ENCODE measurements at regions not wholly inside any gene's neighbourhood (a gene's known extent, or its start where the extent isn't known, plus 50 kb on each side); places are given as distances from the start of the nearest gene placed in this dataset.

DNA sequence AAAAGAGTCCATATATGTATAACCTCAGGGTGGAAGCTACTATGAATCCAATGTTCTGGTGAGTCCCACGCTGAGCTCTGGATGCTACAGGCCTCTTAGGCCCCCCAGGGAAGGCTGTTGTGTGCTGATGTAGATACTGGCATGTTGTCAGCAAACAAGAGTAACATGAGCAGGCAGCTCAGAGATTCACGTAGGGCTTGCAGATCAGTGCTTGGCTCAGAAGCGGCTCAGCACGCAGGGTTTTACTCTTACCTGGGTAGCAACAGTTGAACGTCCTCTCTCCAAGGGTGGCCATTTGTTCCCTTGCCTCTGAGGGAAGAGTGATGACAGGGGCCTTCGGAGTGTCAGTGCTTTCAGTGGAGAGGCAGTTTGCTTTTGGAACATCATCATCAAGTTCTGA lies 93.4 kb downstream of the ZFP64 start:
- DNase-seq (ENCODE audit: low read depth, low spot score) = no peak
- H3K36me3 ChIP-seq (ENCODE audit: control insufficient read depth, insufficient read depth, low read length) = peaks cover 4% of the 10 kb centered on the region; the same call in 1 of the 2 replicates
- WGBS (ENCODE audit: insufficient coverage, insufficient read length) = no CpG with 5 or more reads among the region's 6 CpGs

DNA sequence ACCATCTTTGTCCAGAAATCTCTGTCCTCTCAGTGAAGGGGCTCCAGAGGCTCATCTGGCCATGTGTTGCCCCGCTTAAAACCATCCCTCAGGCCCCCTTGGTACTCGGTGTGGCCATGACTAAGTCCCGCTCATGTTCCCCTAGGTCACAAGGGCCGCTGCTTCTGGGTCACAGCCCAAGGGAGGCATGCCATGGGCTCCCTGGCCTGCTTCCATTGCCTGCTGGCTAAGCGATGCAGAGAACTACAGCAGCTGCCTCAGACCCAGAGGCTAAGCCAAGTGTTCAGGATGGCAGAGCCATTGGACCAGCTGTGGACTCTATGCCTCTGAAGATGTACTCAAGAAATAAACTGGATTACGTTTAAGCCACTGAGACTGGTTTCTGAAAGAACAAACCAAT lies 95.5 kb downstream of the ZFP64 start:
- no peak for DNase-seq (ENCODE audit: low read depth, low spot score)
- no peak overlapping the region for H3K4me3 ChIP-seq (ENCODE audit: low read length)
- H3K9me3 ChIP-seq (ENCODE audit: control insufficient read depth, insufficient read depth, low read length) = no peaks in the 10 kb centered on the region
- H3K27me3 ChIP-seq (ENCODE audit: control insufficient read depth, insufficient read depth, low read length) = peaks cover 8% of the 10 kb centered on the region; the same call in 1 of the 2 replicates
- peaks cover 2% of the 10 kb centered on the region; the same call in 1 of the 2 replicates for H3K4me1 ChIP-seq (ENCODE audit: control insufficient read depth, insufficient read depth, low read length)
- peaks cover 4% of the 10 kb centered on the region; the same call in 1 of the 2 replicates for H3K36me3 ChIP-seq (ENCODE audit: control insufficient read depth, insufficient read depth, low read length)
- no peak overlapping the region for H3K27ac ChIP-seq (ENCODE audit: low read length)
- no CpG with 5 or more reads among the region's 6 CpGs for WGBS (ENCODE audit: insufficient coverage, insufficient read length)

More for the DNA sequence above, 93.4 kb downstream of the ZFP64 start:
- H3K4me1 ChIP-seq (ENCODE audit: control insufficient read depth, insufficient read depth, low read length) = peaks cover 2% of the 10 kb centered on the region
- H3K27ac ChIP-seq (ENCODE audit: low read length) = no peak overlapping the region
- no peaks in the 10 kb centered on the region for H3K9me3 ChIP-seq (ENCODE audit: control insufficient read depth, insufficient read depth, low read length)
- no peak overlapping the region for H3K4me3 ChIP-seq (ENCODE audit: low read length)
- H3K27me3 ChIP-seq (ENCODE audit: control insufficient read depth, insufficient read depth, low read length) = peaks cover 26% of the 10 kb centered on the region

DNA sequence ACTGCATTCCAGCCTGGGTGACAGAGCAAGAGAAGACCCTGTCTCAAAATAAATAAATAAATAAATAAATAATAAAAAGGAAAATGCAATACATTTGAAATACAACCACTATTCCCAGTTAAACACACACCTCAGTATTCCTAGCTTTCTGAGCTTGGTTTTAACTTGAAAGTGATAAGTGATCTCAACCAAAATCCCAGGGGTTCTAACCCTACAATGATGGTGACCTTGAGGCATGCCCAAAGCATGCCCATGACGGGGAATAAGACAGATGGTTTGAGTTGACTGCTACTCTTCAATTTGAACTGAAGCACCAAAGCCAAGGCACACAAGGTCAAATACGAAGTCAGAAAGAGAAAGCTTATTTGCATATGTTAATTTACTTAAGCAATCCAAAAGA lies 96.9 kb downstream of the ZFP64 start:
- H3K4me1 ChIP-seq (ENCODE audit: control insufficient read depth, insufficient read depth, low read length) = peaks cover 2% of the 10 kb centered on the region; the same call in 1 of the 2 replicates
- DNase-seq (ENCODE audit: low read depth, low spot score) = no peak
- no CpG with 5 or more reads among the region's 2 CpGs for WGBS (ENCODE audit: insufficient coverage, insufficient read length)

DNA sequence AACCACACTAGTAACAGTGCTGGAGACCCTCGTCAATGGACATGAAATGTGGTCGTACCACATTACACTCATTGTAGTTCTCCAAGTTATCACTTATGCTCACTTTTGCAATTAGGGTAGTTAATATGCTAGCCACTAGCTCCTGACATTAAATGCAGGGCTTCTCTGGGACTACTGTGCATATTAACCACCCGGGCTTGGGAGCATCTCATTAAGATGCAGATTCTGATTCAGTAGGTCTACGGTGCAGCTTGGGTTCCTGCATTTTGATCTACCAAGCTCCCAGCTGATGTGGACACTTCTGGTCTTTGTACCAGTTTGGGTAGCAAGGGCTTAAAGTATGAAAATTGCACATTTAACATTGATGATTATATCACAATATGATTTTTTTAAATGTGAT lies 98.0 kb downstream of the ZFP64 start:
- H3K27ac ChIP-seq (ENCODE audit: low read length) = no peak overlapping the region
- H3K4me3 ChIP-seq (ENCODE audit: low read length) = no peak overlapping the region
- H3K36me3 ChIP-seq (ENCODE audit: control insufficient read depth, insufficient read depth, low read length) = peaks cover 4% of the 10 kb centered on the region; the same call in 1 of the 2 replicates
- whole genome bisulfite sequencing (ENCODE audit: insufficient coverage, insufficient read length) = no CpG with 5 or more reads among the region's 4 CpGs
- 0 out of 2 replicates have a peak, but pooled peaks cover 1% of the 10 kb centered on the region for H3K27me3 ChIP-seq (ENCODE audit: control insufficient read depth, insufficient read depth, low read length)
- DNase-seq (ENCODE audit: low read depth, low spot score) = no peak
- H3K9me3 ChIP-seq (ENCODE audit: control insufficient read depth, insufficient read depth, low read length) = no peaks in the 10 kb centered on the region
- H3K4me1 ChIP-seq (ENCODE audit: control insufficient read depth, insufficient read depth, low read length) = peaks cover 2% of the 10 kb centered on the region; the same call in 1 of the 2 replicates

More for the DNA sequence above, 96.9 kb downstream of the ZFP64 start:
- Histone ChIP-seq H3K9me3 (ENCODE audit: control insufficient read depth, insufficient read depth, low read length) (no peaks in the 10 kb centered on the region), H3K36me3 (ENCODE audit: control insufficient read depth, insufficient read depth, low read length) (peaks cover 4% of the 10 kb centered on the region; the same call in 1 of the 2 replicates), H3K27ac (ENCODE audit: low read length) (no peak overlapping the region), H3K4me3 (ENCODE audit: low read length) (no peak overlapping the region), H3K27me3 (ENCODE audit: control insufficient read depth, insufficient read depth, low read length) (0 out of 2 replicates have a peak, but pooled peaks cover 1% of the 10 kb centered on the region)

DNA sequence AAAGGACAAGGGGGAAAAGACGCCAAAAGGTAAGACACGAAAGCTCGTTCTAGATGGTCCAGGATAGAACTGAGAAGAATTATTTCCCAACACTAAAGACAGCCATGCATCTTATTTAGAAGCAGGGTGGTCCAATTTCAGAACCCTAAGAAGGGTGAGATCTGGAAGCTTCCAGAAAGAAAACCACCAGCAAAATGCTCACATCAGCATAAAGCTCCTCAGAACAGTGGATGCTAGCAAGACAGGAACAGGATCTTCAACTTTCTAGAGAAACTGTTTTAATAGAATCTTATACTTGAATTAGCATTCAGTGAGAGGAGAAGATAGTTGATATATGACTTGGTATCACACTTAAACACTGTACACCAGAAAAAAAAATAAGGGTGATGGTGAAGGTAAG lies 101.5 kb downstream of the ZFP64 start:
- no peaks in the 10 kb centered on the region for H3K36me3 ChIP-seq (ENCODE audit: control insufficient read depth, insufficient read depth, low read length)
- no CpG with 5 or more reads among the region's 3 CpGs for WGBS (ENCODE audit: insufficient coverage, insufficient read length)
- H3K4me1 ChIP-seq (ENCODE audit: control insufficient read depth, insufficient read depth, low read length) = peaks cover 1% of the 10 kb centered on the region; the same call in 1 of the 2 replicates

DNA sequence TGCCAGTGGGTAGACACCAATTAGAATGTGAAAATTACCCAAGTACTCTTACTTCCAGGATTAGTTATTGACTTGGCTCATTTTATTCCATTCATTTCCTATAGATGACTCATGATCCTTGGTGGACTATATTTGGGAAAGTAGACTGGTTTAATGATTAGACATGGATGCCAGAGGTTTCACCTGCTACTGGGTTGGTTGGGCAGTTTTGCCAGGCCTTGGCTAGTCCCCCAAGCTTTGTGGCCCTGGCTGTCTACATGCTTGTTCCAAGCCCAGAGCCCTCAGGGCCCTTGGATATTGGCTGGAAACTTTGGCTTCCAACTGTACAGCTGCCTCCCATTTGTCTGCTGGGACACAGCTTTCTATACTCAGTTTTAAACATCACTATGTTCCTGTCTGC lies 104.1 kb downstream of the ZFP64 start:
- no peaks in the 10 kb centered on the region for H3K4me1 ChIP-seq (ENCODE audit: control insufficient read depth, insufficient read depth, low read length)
- no peak for DNase-seq (ENCODE audit: low read depth, low spot score)
- no peaks in the 10 kb centered on the region for H3K27me3 ChIP-seq (ENCODE audit: control insufficient read depth, insufficient read depth, low read length)
- H3K9me3 ChIP-seq (ENCODE audit: control insufficient read depth, insufficient read depth, low read length) = peaks cover 2% of the 10 kb centered on the region; the same call in 1 of the 2 replicates
- H3K36me3 ChIP-seq (ENCODE audit: control insufficient read depth, insufficient read depth, low read length) = no peaks in the 10 kb centered on the region
- no peak overlapping the region for H3K27ac ChIP-seq (ENCODE audit: low read length)
- no peak overlapping the region for H3K4me3 ChIP-seq (ENCODE audit: low read length)

More for the DNA sequence above, 101.5 kb downstream of the ZFP64 start:
- Histone ChIP-seq H3K27me3 (ENCODE audit: control insufficient read depth, insufficient read depth, low read length) (no peaks in the 10 kb centered on the region), H3K4me3 (ENCODE audit: low read length) (no peak overlapping the region), H3K27ac (ENCODE audit: low read length) (no peak overlapping the region), H3K9me3 (ENCODE audit: control insufficient read depth, insufficient read depth, low read length) (peaks cover 2% of the 10 kb centered on the region; the same call in 1 of the 2 replicates)
- no peak for DNase-seq (ENCODE audit: low read depth, low spot score)

DNA sequence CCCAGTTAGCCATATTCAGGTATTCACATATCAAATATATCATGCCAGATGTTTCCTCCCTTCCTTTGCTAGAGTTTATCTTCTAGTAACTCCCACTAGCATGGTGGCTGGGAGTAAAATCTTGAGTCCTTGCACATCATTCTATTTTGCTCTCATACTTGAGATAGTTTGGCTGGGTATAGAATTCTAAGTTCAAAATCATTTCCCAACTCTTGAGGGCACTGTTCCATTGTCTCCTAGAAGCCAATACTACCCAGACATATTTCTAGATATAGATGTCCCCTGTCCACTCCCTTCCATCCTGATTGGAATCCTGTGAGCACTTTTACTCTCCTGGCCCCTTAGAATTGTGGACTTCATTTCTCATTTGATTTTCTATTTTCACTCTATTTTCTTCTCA lies 104.7 kb downstream of the ZFP64 start:
- Histone ChIP-seq H3K27me3 (ENCODE audit: control insufficient read depth, insufficient read depth, low read length) (no peaks in the 10 kb centered on the region), H3K36me3 (ENCODE audit: control insufficient read depth, insufficient read depth, low read length) (no peaks in the 10 kb centered on the region)
- no peak for DNase-seq (ENCODE audit: low read depth, low spot score)

DNA sequence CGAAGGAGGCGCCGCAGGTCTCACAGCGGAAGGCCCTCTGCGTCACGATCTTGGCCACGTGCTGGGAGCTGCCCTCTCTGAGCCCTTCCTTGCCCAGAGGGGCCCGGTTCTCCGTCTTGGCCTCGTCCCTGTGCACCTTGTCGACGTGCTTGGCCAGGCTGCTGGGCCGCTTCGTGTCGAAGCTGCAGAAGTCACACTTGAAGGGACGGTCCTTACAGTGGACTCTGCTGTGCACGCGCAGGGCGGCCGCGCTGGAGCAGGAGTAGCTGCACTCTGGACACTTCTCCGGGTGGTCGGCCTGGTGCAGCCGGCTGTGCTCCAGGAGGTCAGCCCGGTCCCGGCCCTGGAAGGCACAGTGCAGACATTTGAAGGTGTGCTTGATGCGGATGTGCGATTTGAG lies 106.9 kb downstream of the ZFP64 start:
- no peaks in the 10 kb centered on the region for H3K36me3 ChIP-seq (ENCODE audit: control insufficient read depth, insufficient read depth, low read length)
- peaks cover 2% of the 10 kb centered on the region; the same call in 1 of the 2 replicates for H3K9me3 ChIP-seq (ENCODE audit: control insufficient read depth, insufficient read depth, low read length)
- no peaks in the 10 kb centered on the region for H3K27me3 ChIP-seq (ENCODE audit: control insufficient read depth, insufficient read depth, low read length)

More for the DNA sequence above, 104.7 kb downstream of the ZFP64 start:
- H3K27ac ChIP-seq (ENCODE audit: low read length) = no peak overlapping the region
- H3K9me3 ChIP-seq (ENCODE audit: control insufficient read depth, insufficient read depth, low read length) = peaks cover 2% of the 10 kb centered on the region; the same call in 1 of the 2 replicates
- H3K4me1 ChIP-seq (ENCODE audit: control insufficient read depth, insufficient read depth, low read length) = no peaks in the 10 kb centered on the region
- H3K4me3 ChIP-seq (ENCODE audit: low read length) = no peak overlapping the region

DNA sequence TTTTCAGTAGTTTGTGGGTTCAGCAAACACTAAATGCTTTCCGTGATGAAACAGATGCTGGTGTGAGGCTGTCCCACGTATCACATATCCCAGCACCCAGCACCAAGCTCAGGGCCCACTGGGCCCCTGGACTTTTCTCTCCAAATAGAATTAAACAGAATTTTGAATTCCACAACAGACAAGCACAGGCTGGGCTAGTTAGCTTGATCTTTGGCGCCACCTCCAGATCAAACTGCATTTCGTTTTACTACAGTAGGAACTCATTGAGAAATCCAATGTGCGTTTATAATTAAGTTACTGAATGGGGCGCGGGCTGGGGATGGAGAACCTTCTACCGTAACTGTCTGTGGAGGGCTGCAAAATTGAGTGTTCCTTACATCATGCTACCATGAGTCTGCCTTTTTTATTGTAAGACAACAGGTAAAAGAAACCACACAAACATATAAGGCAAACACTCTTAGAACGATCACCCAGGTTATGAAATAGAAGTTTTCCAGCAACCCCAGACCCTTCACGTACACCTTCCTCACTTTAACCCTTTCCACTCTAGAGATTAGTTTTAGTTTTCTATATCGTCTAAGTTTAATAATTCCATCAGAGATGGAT lies 107.8 kb downstream of the ZFP64 start:
- Histone ChIP-seq H3K27me3 (ENCODE audit: control insufficient read depth, insufficient read depth, low read length) (no peaks in the 10 kb centered on the region), H3K27ac (ENCODE audit: low read length) (no peak overlapping the region), H3K4me3 (ENCODE audit: low read length) (no peak overlapping the region), H3K4me1 (ENCODE audit: control insufficient read depth, insufficient read depth, low read length) (no peaks in the 10 kb centered on the region), H3K9me3 (ENCODE audit: control insufficient read depth, insufficient read depth, low read length) (peaks cover 2% of the 10 kb centered on the region; the same call in 1 of the 2 replicates), H3K36me3 (ENCODE audit: control insufficient read depth, insufficient read depth, low read length) (no peaks in the 10 kb centered on the region)
- peak; percentile 58 for DNase-seq (ENCODE audit: low read depth, low spot score)
- no CpG with 5 or more reads among the region's 11 CpGs for WGBS (ENCODE audit: insufficient coverage, insufficient read length)

More for the DNA sequence above, 106.9 kb downstream of the ZFP64 start:
- DNase-seq (ENCODE audit: low read depth, low spot score) = no peak
- Histone ChIP-seq H3K4me3 (ENCODE audit: low read length) (no peak overlapping the region), H3K4me1 (ENCODE audit: control insufficient read depth, insufficient read depth, low read length) (no peaks in the 10 kb centered on the region), H3K27ac (ENCODE audit: low read length) (no peak overlapping the region)
- WGBS (ENCODE audit: insufficient coverage, insufficient read length) = no CpG with 5 or more reads among the region's 28 CpGs

DNA sequence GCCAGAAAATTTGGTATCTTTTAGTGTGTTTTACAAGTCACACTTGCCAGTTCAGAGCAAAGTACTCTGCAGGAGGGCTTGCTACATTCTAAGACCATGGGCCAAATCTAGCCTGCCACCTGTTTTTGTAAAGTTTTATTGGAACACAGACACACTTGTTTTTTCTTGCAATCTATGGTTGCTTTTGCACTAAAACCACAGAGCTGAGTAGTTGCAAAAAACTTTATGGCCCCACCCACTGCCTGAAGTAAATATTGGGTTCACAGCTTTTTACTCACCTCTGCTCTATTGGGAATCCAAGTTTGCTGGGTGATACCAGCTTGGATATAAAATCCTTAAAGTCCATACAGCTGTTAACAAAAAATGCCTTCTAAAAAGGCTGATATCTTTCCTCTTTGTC lies 109.0 kb downstream of the ZFP64 start:
- H3K27ac ChIP-seq (ENCODE audit: low read length) = no peak overlapping the region
- no peak overlapping the region for H3K4me3 ChIP-seq (ENCODE audit: low read length)
- peaks cover 2% of the 10 kb centered on the region; the same call in 1 of the 2 replicates for H3K9me3 ChIP-seq (ENCODE audit: control insufficient read depth, insufficient read depth, low read length)
- H3K4me1 ChIP-seq (ENCODE audit: control insufficient read depth, insufficient read depth, low read length) = no peaks in the 10 kb centered on the region
- no peak for DNase-seq (ENCODE audit: low read depth, low spot score)
- no peaks in the 10 kb centered on the region for H3K27me3 ChIP-seq (ENCODE audit: control insufficient read depth, insufficient read depth, low read length)
- no peaks in the 10 kb centered on the region for H3K36me3 ChIP-seq (ENCODE audit: control insufficient read depth, insufficient read depth, low read length)

DNA sequence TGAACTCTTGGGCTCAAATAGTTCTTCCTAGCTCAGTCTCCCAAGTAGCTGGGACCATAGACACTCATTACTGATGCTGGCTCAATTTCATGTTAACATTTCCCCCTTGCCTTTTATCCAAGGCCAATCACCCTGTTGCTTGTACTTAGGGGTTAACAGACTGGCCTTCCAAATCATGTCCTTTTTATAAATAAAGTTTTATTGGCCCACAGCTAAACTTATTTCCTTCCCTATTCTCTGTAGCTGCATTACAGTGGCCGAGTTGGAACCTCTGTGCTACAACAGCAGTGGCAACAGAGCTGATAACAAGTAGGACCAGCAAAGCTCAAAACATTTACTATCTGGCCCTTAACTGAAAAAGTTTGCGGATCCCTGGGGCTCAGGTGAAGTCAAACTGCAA lies 109.8 kb downstream of the ZFP64 start:
- no CpG with 5 or more reads among the region's 2 CpGs for WGBS (ENCODE audit: insufficient coverage, insufficient read length)

More for the DNA sequence above, 109.8 kb downstream of the ZFP64 start:
- no peaks in the 10 kb centered on the region for H3K9me3 ChIP-seq (ENCODE audit: control insufficient read depth, insufficient read depth, low read length)
- H3K36me3 ChIP-seq (ENCODE audit: control insufficient read depth, insufficient read depth, low read length) = no peaks in the 10 kb centered on the region
- H3K4me3 ChIP-seq (ENCODE audit: low read length) = no peak overlapping the region
- H3K27ac ChIP-seq (ENCODE audit: low read length) = no peak overlapping the region
- H3K27me3 ChIP-seq (ENCODE audit: control insufficient read depth, insufficient read depth, low read length) = no peaks in the 10 kb centered on the region
- no peak for DNase-seq (ENCODE audit: low read depth, low spot score)
- no peaks in the 10 kb centered on the region for H3K4me1 ChIP-seq (ENCODE audit: control insufficient read depth, insufficient read depth, low read length)
